Natural killer cell (primary cell): ENCODE measurements at regions not wholly inside any gene's neighbourhood (a gene's known extent, or its start where the extent isn't known, plus 50 kb on each side); places are given as distances from the start of the nearest gene placed in this dataset.
"Not testable (repeated sequence)": the region's sequence is repeated elsewhere in the genome, so short reads cannot be mapped to it uniquely, and the experiment has no call there.

Source experiments
- ATAC-seq, 3 donors: fragments of 150-1000 bp in 2 of 3; fragments of 200-7000 bp in 1 of 3; cut with Tn5 transposase; 1 replicate in 1 of 3; 2 replicates in 2 of 3; pipeline ENCODE4 v1.10.0; 2021; ENCODE audit warnings: mild to moderate bottlenecking in 2 of 3, moderate library complexity in 2 of 3
- DNase-seq, 2 donors: peaks; one replicate each; pipeline versions ENCODE4 v3.0.0 to v3.0.0-alpha.2; 2013 to 2021; ENCODE audit warnings: mixed read lengths in 1 of 2
- H3K27ac ChIP-seq: one replicate; pipeline ENCODE4 v1.5.1; 2013; ENCODE audit warnings: mild to moderate bottlenecking, low read length
- H3K27me3 ChIP-seq: one replicate; pipeline ENCODE4 v1.6.1; 2013; ENCODE audit warnings: low read length; ENCODE audit not compliant: control insufficient read depth, insufficient read depth
- H3K36me3 ChIP-seq: one replicate; pipeline ENCODE4 v1.6.1; 2013; ENCODE audit warnings: low read length; ENCODE audit not compliant: control insufficient read depth, insufficient read depth
- H3K4me1 ChIP-seq: one replicate; pipeline ENCODE4 v1.6.1; 2013; ENCODE audit warnings: low read length; ENCODE audit not compliant: control insufficient read depth, insufficient read depth
- H3K4me3 ChIP-seq: one replicate; pipeline ENCODE4 v1.5.1; 2013; ENCODE audit warnings: low read length
- H3K9me3 ChIP-seq: one replicate; pipeline ENCODE4 v1.6.1; 2013; ENCODE audit warnings: low read length; ENCODE audit not compliant: control insufficient read depth, insufficient read depth
- H3K27ac Mint-ChIP-seq, 2 donors: one replicate each; pipeline ENCODE4 v1.8.0; 2022; ENCODE audit warnings: mild to moderate bottlenecking in 2 of 2, mixed read lengths in 2 of 2, moderate library complexity in 1 of 2
- H3K27me3 Mint-ChIP-seq, 2 donors: one replicate each; pipeline ENCODE4 v1.8.0; 2022; ENCODE audit warnings: low read depth in 2 of 2, mixed read lengths in 2 of 2
- H3K36me3 Mint-ChIP-seq: one replicate; pipeline ENCODE4 v1.8.0; 2022; ENCODE audit warnings: mixed read lengths
- H3K4me1 Mint-ChIP-seq, 2 donors: one replicate each; pipeline ENCODE4 v1.8.0; 2022; ENCODE audit warnings: mixed read lengths in 2 of 2
- H3K4me3 Mint-ChIP-seq: one replicate; pipeline ENCODE4 v1.8.0; 2022; ENCODE audit warnings: mild to moderate bottlenecking, moderate library complexity, mixed read lengths
- H3K9me3 Mint-ChIP-seq, 2 donors: one replicate each; pipeline ENCODE4 v1.8.0; 2022; ENCODE audit warnings: mixed read lengths in 2 of 2
- CTCF ChIP-seq: fragments of 200-600 bp; IDR thresholded peaks from one replicate; pipeline ENCODE4 v1.8.0; 2022; ENCODE audit warnings: antibody characterized with exemption
- WGBS: methylation state at CpG from one replicate; pipeline ENCODE4 v1.1.7; 2013; ENCODE audit warnings: missing lambda C conversion rate; ENCODE audit not compliant: insufficient coverage; 5-methylcytosine and 5-hydroxymethylcytosine counted together
- intact Hi-C: fragments of 100-400 bp; cut with micrococcal nuclease; formaldehyde crosslinking; loops from one replicate; pipeline ENCODE4 v1.14.2; 2022

DNA sequence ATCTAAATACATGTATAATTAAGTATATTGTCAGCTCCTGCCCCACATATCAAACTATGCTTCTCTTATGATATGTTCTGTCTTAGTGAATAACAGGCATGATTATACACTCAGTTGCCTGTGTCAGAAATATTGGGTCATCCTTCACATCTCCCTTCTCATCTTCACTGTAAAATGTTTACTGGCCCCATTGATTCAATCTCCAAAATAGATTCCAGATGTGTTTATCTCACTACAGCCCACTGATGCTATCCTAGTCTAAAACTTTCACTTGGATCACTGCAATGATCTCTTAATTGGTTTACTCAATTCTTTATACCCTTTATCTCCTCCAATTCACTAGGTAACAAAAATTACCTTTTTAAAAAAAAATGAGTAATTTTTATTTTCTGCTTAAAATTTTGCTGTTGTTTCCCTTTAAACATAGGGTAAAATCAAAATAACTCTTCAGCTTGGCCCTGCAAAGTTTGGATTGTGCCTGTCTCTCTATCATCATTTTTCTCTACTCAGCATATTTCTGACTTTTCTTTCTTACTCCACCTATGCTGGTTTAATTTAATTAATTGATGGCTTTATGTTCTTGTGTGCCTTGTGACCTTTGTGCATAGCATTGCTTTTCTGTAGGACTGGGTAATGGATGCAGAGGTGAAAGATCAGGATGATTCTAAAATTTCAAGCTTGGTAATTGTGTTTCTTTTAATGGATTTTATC lies 233.9 kb upstream of the FOXP2 start:
- Mint-ChIP-seq H3K36me3 (no peaks in the 10 kb centered on the region), H3K9me3 (peaks cover 5 to 7% of the 10 kb centered on the region in 2 donors), H3K27me3 (no peaks in the 10 kb centered on the region), H3K4me1 (no peaks in the 10 kb centered on the region), H3K27ac (no peak overlapping the region), H3K4me3 (no peak overlapping the region)
- no peak for TF ChIP-seq CTCF
- no peaks in the 10 kb centered on the region for H3K27me3 ChIP-seq
- no peaks in the 10 kb centered on the region for H3K9me3 ChIP-seq
- no peaks in the 10 kb centered on the region for H3K4me1 ChIP-seq
- H3K4me3 ChIP-seq = no peak overlapping the region
- DNase-seq (no peak), ATAC-seq (no peak)
- intact Hi-C loops = no loop called here
- H3K36me3 ChIP-seq = no peaks in the 10 kb centered on the region
- H3K27ac ChIP-seq = no peak overlapping the region

DNA sequence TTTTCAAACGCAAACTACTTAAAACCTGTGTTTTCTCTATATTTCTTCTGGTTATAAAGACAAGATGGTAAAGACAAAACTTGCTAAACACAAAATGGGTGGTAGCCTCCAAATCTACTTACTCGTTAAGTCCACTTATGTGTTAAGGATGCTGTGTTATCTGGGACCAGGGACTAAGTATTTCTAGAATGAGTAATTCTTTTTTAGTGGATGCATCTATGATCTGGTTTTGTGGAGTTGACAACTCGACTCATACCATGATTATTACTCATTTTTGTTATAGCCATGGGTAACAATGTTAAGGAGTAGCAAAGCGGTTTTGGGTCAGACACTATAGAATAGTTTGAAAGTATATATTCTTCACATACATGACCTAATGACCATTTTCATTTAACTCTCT lies 239.5 kb upstream of the FOXP2 start:
- Mint-ChIP-seq H3K36me3 (no peaks in the 10 kb centered on the region), H3K4me3 (no peak overlapping the region), H3K9me3 (peaks cover 5 to 7% of the 10 kb centered on the region in 2 donors), H3K27ac (no peak overlapping the region), H3K4me1 (no peaks in the 10 kb centered on the region), H3K27me3 (no peaks in the 10 kb centered on the region)
- no peak for DNase-seq
- ATAC-seq = no peak
- TF ChIP-seq CTCF = no peak
- no peaks in the 10 kb centered on the region for H3K27me3 ChIP-seq
- no peak overlapping the region for H3K27ac ChIP-seq
- 75% methylated on average over 1 of the region's 4 CpGs for WGBS
- no peaks in the 10 kb centered on the region for H3K9me3 ChIP-seq
- no peak overlapping the region for H3K4me3 ChIP-seq
- no peaks in the 10 kb centered on the region for H3K36me3 ChIP-seq
- intact Hi-C loops = no loop called here
- H3K4me1 ChIP-seq = no peaks in the 10 kb centered on the region

- no CpG with 5 or more reads among the region's 3 CpGs for WGBS
- Histone ChIP-seq H3K4me3 (no peak overlapping the region), H3K27ac (no peak overlapping the region), H3K9me3 (no peaks in the 10 kb centered on the region), H3K36me3 (no peaks in the 10 kb centered on the region), H3K27me3 (no peaks in the 10 kb centered on the region), H3K4me1 (no peaks in the 10 kb centered on the region)
- ATAC-seq = no peak
- H3K36me3 Mint-ChIP-seq = no peaks in the 10 kb centered on the region
- no peaks in the 10 kb centered on the region for H3K27me3 Mint-ChIP-seq
- no peak for DNase-seq
- H3K4me3 Mint-ChIP-seq = no peak overlapping the region
- H3K4me1 Mint-ChIP-seq = no peaks in the 10 kb centered on the region
- TF ChIP-seq CTCF = no peak
- no peak overlapping the region for H3K27ac Mint-ChIP-seq
- peaks cover 7 to 9% of the 10 kb centered on the region in 2 donors for H3K9me3 Mint-ChIP-seq
- intact Hi-C loops = no loop called here
Measured at GRCh38 chr7:114173170-114173890, 241.3 kb upstream of the FOXP2 start.

- ATAC-seq = not testable (repeated sequence)
Measured at GRCh38 chr7:114169389-114169788, 245.2 kb upstream of the FOXP2 start.

More at GRCh38 chr7:114169389-114169788, 245.2 kb upstream of the FOXP2 start:
- H3K4me1 Mint-ChIP-seq, H3K9me3 ChIP-seq, H3K4me3 ChIP-seq, H3K36me3 Mint-ChIP-seq, H3K27ac ChIP-seq, H3K27ac Mint-ChIP-seq, H3K27me3 ChIP-seq, H3K36me3 ChIP-seq, intact Hi-C loops, H3K27me3 Mint-ChIP-seq, H3K4me3 Mint-ChIP-seq, DNase-seq, H3K4me1 ChIP-seq: not testable (repeated sequence)
- peaks cover 4 to 13% of the 10 kb centered on the region in 2 donors for H3K9me3 Mint-ChIP-seq
- WGBS = 100% methylated on average over 2 of the region's 2 CpGs
